Hippocampal formation (tissue), 2 donors: ENCODE measurements at regions not wholly inside any gene's neighbourhood (a gene's known extent, or its start where the extent isn't known, plus 50 kb on each side); places are given as distances from the start of the nearest gene placed in this dataset.
"Not testable (repeated sequence)": the region's sequence is repeated elsewhere in the genome, so short reads cannot be mapped to it uniquely, and the experiment has no call there.

Experiments
- DNase-seq, 2 donors: peaks; one replicate each; lab custom pipeline; 2025; lab: John Stamatoyannopoulos, UW

GRCh38 chr2:61675204-61675603, 137.0 kb upstream of the XPO1 start:
- DNase-seq: no peak

- DNase-seq: peak in 1 of 2 donors; percentile 93
These were observed 133.6 kb upstream of the XPO1 start for GRCh38 chr2:61671561-61672315.

GRCh38 chr2:61670591-61671501, 132.7 kb upstream of the XPO1 start:
- DNase-seq: peak; percentile 64 to 84

- DNase-seq: no peak
These were observed 126.0 kb upstream of the XPO1 start for GRCh38 chr2:61664190-61664589.

GRCh38 chr2:61662990-61663389, 124.8 kb upstream of the XPO1 start:
- DNase-seq: no peak

- peak in 1 of 2 donors; percentile 25 for DNase-seq
These were observed 122.6 kb upstream of the XPO1 start for GRCh38 chr2:61660511-61661388.

GRCh38 chr2:61658841-61659780, 121.0 kb upstream of the XPO1 start:
- DNase-seq: peak in 1 of 2 donors; percentile 46

GRCh38 chr2:61649946-61650345, 111.8 kb upstream of the XPO1 start:
- not testable (repeated sequence) for DNase-seq

- DNase-seq: no peak
These were observed 110.9 kb upstream of the XPO1 start for GRCh38 chr2:61649021-61649420.

- no peak for DNase-seq
These were observed 108.9 kb upstream of the XPO1 start for GRCh38 chr2:61647044-61647443.

GRCh38 chr2:61645911-61646310, 107.8 kb upstream of the XPO1 start:
- no peak for DNase-seq

- not testable (repeated sequence) for DNase-seq
These were observed 105.0 kb upstream of the XPO1 start for GRCh38 chr2:61643153-61643552.

- DNase-seq: no peak
These were observed 102.2 kb upstream of the XPO1 start for GRCh38 chr2:61640406-61640805.

GRCh38 chr2:61639721-61640120, 101.6 kb upstream of the XPO1 start:
- no peak for DNase-seq

- DNase-seq: no peak
These were observed 98.5 kb upstream of the XPO1 start for GRCh38 chr2:61636686-61637085.

- no peak for DNase-seq
These were observed 96.4 kb upstream of the XPO1 start for GRCh38 chr2:61634512-61634911.

- DNase-seq: no peak
These were observed 95.1 kb upstream of the XPO1 start for GRCh38 chr2:61633250-61633649.

- no peak for DNase-seq
These were observed 94.4 kb upstream of the XPO1 start for GRCh38 chr2:61632276-61633169.

- no peak for DNase-seq
These were observed 93.2 kb upstream of the XPO1 start for GRCh38 chr2:61631321-61631720.

GRCh38 chr2:61626827-61627226, 88.7 kb upstream of the XPO1 start:
- DNase-seq: no peak
